GM21360 (cell line): ENCODE measurements at regions not wholly inside any gene's neighbourhood (a gene's known extent, or its start where the extent isn't known, plus 50 kb on each side); places are given as distances from the start of the nearest gene placed in this dataset.

ENCODE experiments used
- ATAC-seq: cut with Tn5 transposase; IDR thresholded peaks from one replicate; pipeline ENCODE4 v1.9.1; 2021; ENCODE audit warnings: mild to moderate bottlenecking, moderate library complexity; ENCODE audit not compliant: unreplicated experiment

GRCh38 chr13:106786006-106786563 lies 218.1 kb upstream of the ARGLU1 start:
- ATAC-seq: no peak

- ATAC-seq: no peak
Observed at GRCh38 chr13:106774621-106775020, 206.7 kb upstream of the ARGLU1 start.

GRCh38 chr13:106772006-106772601 lies 204.2 kb upstream of the ARGLU1 start:
- ATAC-seq: no peak

GRCh38 chr13:106768991-106769390 lies 201.1 kb upstream of the ARGLU1 start:
- ATAC-seq: no peak

GRCh38 chr13:106762708-106763107 lies 194.8 kb upstream of the ARGLU1 start:
- no peak for ATAC-seq

- ATAC-seq: no peak
Observed at GRCh38 chr13:106756446-106756845, 188.5 kb upstream of the ARGLU1 start.

GRCh38 chr13:106755542-106755941 lies 187.6 kb upstream of the ARGLU1 start:
- no peak for ATAC-seq

GRCh38 chr13:106753251-106753650 lies 185.3 kb upstream of the ARGLU1 start:
- ATAC-seq: no peak

GRCh38 chr13:106752584-106753170 lies 184.7 kb upstream of the ARGLU1 start:
- ATAC-seq: no peak

- no peak for ATAC-seq
Observed at GRCh38 chr13:106748785-106749184, 180.8 kb upstream of the ARGLU1 start.

- ATAC-seq: no peak
Observed at GRCh38 chr13:106744516-106744915, 176.6 kb upstream of the ARGLU1 start.

GRCh38 chr13:106738186-106738678 lies 170.3 kb upstream of the ARGLU1 start:
- ATAC-seq: no peak

GRCh38 chr13:106736941-106737340 lies 169.0 kb upstream of the ARGLU1 start:
- no peak for ATAC-seq

- no peak for ATAC-seq
Observed at GRCh38 chr13:106734198-106734597, 166.3 kb upstream of the ARGLU1 start.

GRCh38 chr13:106723036-106723435 lies 155.1 kb upstream of the ARGLU1 start:
- no peak for ATAC-seq

- ATAC-seq: no peak
Observed at GRCh38 chr13:106722620-106723019, 154.7 kb upstream of the ARGLU1 start.

- ATAC-seq: no peak
Observed at GRCh38 chr13:106721599-106721998, 153.7 kb upstream of the ARGLU1 start.

GRCh38 chr13:106714271-106714982 lies 146.5 kb upstream of the ARGLU1 start:
- ATAC-seq: no peak

- ATAC-seq: no peak
Observed at GRCh38 chr13:106712381-106712780, 144.4 kb upstream of the ARGLU1 start.

- ATAC-seq: no peak
Observed at GRCh38 chr13:106710266-106710665, 142.3 kb upstream of the ARGLU1 start.

- no peak for ATAC-seq
Observed at GRCh38 chr13:106709522-106709921, 141.6 kb upstream of the ARGLU1 start.

- ATAC-seq: no peak
Observed at GRCh38 chr13:106702505-106702904, 134.6 kb upstream of the ARGLU1 start.
